CD4-positive, CD25-positive, alpha-beta regulatory T cell (primary cell): ENCODE measurements at regions not wholly inside any gene's neighbourhood (a gene's known extent, or its start where the extent isn't known, plus 50 kb on each side); places are given as distances from the start of the nearest gene placed in this dataset.

Experiments
- ATAC-seq, 2 donors: fragments of 150-1000 bp; cut with Tn5 transposase; one replicate each; pipeline ENCODE4 v1.10.0; 2021; ENCODE audit warnings: low read depth in 2 of 2, moderate number of reproducible peaks in 2 of 2, moderate library complexity in 1 of 2
- DNase-seq, 3 donors: peaks; one replicate each; pipeline versions ENCODE4 v3.0.0 to v3.0.0-alpha.2; 2012 to 2022; ENCODE audit warnings: mixed read lengths in 1 of 3
- H3K27ac ChIP-seq: one replicate; pipeline ENCODE4 v1.7.0; 2013; ENCODE audit warnings: mild to moderate bottlenecking, low read length; ENCODE audit not compliant: insufficient read depth, poor library complexity, severe bottlenecking
- H3K27me3 ChIP-seq: one replicate; pipeline ENCODE4 v1.7.0; 2013; ENCODE audit warnings: low read length; ENCODE audit not compliant: control insufficient read depth, insufficient read depth
- H3K36me3 ChIP-seq: one replicate; pipeline ENCODE4 v1.7.0; 2013; ENCODE audit warnings: mild to moderate bottlenecking, low read length, moderate library complexity; ENCODE audit not compliant: control insufficient read depth, insufficient read depth
- H3K4me1 ChIP-seq: 2 replicates; pipeline ENCODE4 v1.7.0; 2013; ENCODE audit warnings: mild to moderate bottlenecking, low read length; ENCODE audit not compliant: insufficient read depth, control insufficient read depth, poor library complexity, severe bottlenecking
- H3K4me3 ChIP-seq: one replicate; pipeline ENCODE4 v1.7.0; 2013; ENCODE audit warnings: low read depth, mild to moderate bottlenecking, low read length, moderate library complexity
- H3K9me3 ChIP-seq, 2 experiments: 1 replicate in 1 of 2; 2 replicates in 1 of 2; pipeline ENCODE4 v1.7.0; 2013; ENCODE audit warnings: low read length in 2 of 2, mild to moderate bottlenecking in 1 of 2, moderate library complexity in 1 of 2; ENCODE audit not compliant: control insufficient read depth in 2 of 2
- H3K27ac Mint-ChIP-seq, 3 donors: one replicate each; pipeline ENCODE4 v1.8.0; 2020 to 2022; ENCODE audit warnings: mild to moderate bottlenecking in 3 of 3, mixed read lengths in 3 of 3, moderate library complexity in 2 of 3
- H3K27me3 Mint-ChIP-seq: one replicate; pipeline ENCODE4 v1.8.0; 2022; ENCODE audit warnings: mild to moderate bottlenecking, mixed read lengths
- H3K36me3 Mint-ChIP-seq: one replicate; pipeline ENCODE4 v1.8.0; 2020; ENCODE audit warnings: mixed read lengths
- H3K4me1 Mint-ChIP-seq, 4 donors: one replicate each; pipeline ENCODE4 v1.8.0; 2020 to 2022; ENCODE audit warnings: mixed read lengths in 4 of 4, mild to moderate bottlenecking in 1 of 4
- H3K4me3 Mint-ChIP-seq, 4 donors: one replicate each; pipeline ENCODE4 v1.8.0; 2020 to 2022; ENCODE audit warnings: mild to moderate bottlenecking in 4 of 4, mixed read lengths in 4 of 4, moderate library complexity in 3 of 4
- H3K9me3 Mint-ChIP-seq, 7 donors: one replicate each; pipeline ENCODE4 v1.8.0; 2020 to 2022; ENCODE audit warnings: mixed read lengths in 7 of 7, mild to moderate bottlenecking in 3 of 7, moderate library complexity in 2 of 7

DNA sequence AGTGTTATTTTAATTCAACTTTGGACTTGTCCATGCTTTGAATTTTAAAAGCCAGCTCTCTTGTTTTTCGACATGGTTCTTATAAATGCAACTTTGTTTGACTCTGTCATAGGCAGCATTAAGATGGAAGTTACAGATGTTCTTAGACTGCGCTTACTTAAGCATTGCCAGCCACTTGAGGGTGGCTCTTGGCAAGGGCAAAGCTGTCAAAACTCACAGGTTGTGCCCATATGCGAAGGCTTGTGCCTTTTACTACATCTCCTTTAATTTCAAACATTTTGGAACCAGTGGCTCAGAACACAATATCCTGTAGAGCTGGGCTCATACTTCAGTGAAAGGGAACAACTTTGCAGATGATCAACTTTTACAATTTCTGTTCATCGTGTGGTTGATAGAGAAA lies 135.5 kb downstream of the TRAM1L1 start:
- no peak for ATAC-seq
- no peak overlapping the region for H3K27ac Mint-ChIP-seq
- peaks cover 0 to 7% (median 0%) of the 10 kb centered on the region in 7 donors for H3K9me3 Mint-ChIP-seq
- Histone ChIP-seq H3K27me3 (no peaks in the 10 kb centered on the region), H3K4me1 (no peaks in the 10 kb centered on the region), H3K36me3 (no peaks in the 10 kb centered on the region), H3K9me3 (no peaks in the 10 kb centered on the region), H3K4me3 (no peak overlapping the region), H3K27ac (no peak overlapping the region)
- no peak overlapping the region for H3K4me3 Mint-ChIP-seq
- H3K27me3 Mint-ChIP-seq = no peaks in the 10 kb centered on the region
- H3K36me3 Mint-ChIP-seq = no peaks in the 10 kb centered on the region
- no peak for DNase-seq
- no peaks in the 10 kb centered on the region for H3K4me1 Mint-ChIP-seq

DNA sequence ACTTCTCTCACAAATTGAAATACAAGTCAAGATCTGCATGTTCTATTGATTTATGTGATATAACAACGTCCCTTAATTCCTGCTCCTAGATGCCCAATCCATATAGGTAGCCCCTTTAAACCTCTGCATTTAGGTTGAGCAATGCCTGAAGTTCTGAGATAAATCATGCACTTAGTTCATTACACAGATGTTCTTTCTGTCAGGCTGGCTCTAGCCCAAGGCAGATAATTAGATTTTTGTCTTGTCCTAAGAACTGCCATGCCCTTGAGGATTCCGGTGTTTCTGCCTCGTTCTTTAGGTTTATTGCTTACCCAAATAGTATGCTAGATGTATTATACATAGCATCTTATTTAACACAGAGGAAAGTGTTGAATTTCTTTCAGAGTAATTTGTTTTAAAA lies 143.1 kb downstream of the TRAM1L1 start:
- no peak overlapping the region for H3K27ac Mint-ChIP-seq
- H3K27me3 ChIP-seq = no peaks in the 10 kb centered on the region
- ATAC-seq = no peak
- no peaks in the 10 kb centered on the region for H3K9me3 ChIP-seq
- DNase-seq = no peak
- H3K4me1 Mint-ChIP-seq = no peaks in the 10 kb centered on the region
- H3K36me3 Mint-ChIP-seq = no peaks in the 10 kb centered on the region
- no peaks in the 10 kb centered on the region for H3K27me3 Mint-ChIP-seq
- no peak overlapping the region for H3K4me3 ChIP-seq
- no peak overlapping the region for H3K4me3 Mint-ChIP-seq
- H3K27ac ChIP-seq = no peak overlapping the region
- peaks cover 0 to 6% (median 2%) of the 10 kb centered on the region in 7 donors for H3K9me3 Mint-ChIP-seq
- H3K36me3 ChIP-seq = no peaks in the 10 kb centered on the region
- H3K4me1 ChIP-seq = no peaks in the 10 kb centered on the region

DNA sequence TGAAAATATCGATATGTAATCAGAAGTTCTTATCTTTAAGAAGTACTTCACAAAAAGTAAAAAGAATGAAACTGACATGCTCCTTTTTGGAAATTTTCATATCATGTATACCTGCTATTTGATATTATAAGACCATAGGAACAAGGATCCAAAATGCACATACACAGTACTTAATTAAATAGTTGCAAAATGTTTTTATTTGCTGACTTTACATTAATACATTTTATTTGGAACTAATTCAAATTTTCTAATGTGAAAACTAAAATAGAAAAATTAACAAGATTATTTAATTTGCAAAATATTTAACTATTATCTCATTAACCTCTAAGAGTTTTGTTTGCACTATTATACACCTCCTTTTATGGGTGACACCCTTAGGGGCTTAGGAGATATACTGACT lies 155.0 kb downstream of the TRAM1L1 start:
- no peaks in the 10 kb centered on the region for H3K36me3 Mint-ChIP-seq
- no peaks in the 10 kb centered on the region for H3K4me1 Mint-ChIP-seq
- no peak for ATAC-seq
- Histone ChIP-seq H3K9me3 (no peaks in the 10 kb centered on the region), H3K4me1 (no peaks in the 10 kb centered on the region), H3K27me3 (no peaks in the 10 kb centered on the region), H3K36me3 (no peaks in the 10 kb centered on the region), H3K4me3 (no peak overlapping the region), H3K27ac (no peak overlapping the region)
- DNase-seq = no peak
- H3K9me3 Mint-ChIP-seq = peaks cover 0 to 10% (median 3%) of the 10 kb centered on the region in 7 donors
- no peaks in the 10 kb centered on the region for H3K27me3 Mint-ChIP-seq
- no peak overlapping the region for H3K4me3 Mint-ChIP-seq
- H3K27ac Mint-ChIP-seq = no peak overlapping the region

DNA sequence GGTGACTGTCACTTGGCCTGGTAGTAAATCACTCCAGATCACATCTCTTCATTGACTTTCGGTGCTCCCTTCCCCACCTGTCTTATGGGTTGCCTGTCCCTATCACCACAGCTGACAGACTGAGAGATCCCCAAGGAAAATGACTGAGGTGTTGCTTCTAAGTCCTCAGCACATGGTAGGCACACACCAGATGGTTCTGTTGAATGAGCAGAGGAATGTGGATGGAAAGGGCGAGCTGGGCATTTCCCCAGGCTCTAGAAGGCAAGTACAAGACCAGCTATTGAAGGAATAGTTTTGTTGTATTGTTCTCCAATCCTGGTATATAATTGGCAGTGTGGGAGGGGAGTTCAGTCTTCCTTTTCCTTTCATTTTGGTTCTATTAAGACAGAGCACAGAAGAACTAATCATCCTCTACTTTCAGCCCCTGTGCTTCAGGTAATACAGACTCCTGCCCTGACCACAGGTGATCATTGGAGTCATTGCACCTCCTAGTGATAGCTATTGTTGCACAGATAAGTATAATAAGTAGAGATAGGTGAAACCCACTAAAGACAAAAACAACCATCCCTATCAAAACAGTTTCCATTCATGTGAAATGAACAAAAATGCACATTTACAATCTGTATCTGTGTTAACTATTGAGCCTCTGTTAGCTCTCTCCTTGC lies 158.6 kb downstream of the TRAM1L1 start:
- no peak overlapping the region for H3K27ac Mint-ChIP-seq
- no peaks in the 10 kb centered on the region for H3K9me3 ChIP-seq
- ATAC-seq = no peak
- H3K27me3 Mint-ChIP-seq = no peaks in the 10 kb centered on the region
- peaks cover 0 to 11% (median 1%) of the 10 kb centered on the region in 7 donors for H3K9me3 Mint-ChIP-seq
- no peaks in the 10 kb centered on the region for H3K27me3 ChIP-seq
- no peaks in the 10 kb centered on the region for H3K36me3 Mint-ChIP-seq
- no peak overlapping the region for H3K4me3 ChIP-seq
- H3K4me1 ChIP-seq = no peaks in the 10 kb centered on the region
- H3K4me1 Mint-ChIP-seq = no peaks in the 10 kb centered on the region
- no peak overlapping the region for H3K4me3 Mint-ChIP-seq
- no peaks in the 10 kb centered on the region for H3K36me3 ChIP-seq
- no peak overlapping the region for H3K27ac ChIP-seq
- DNase-seq = no peak

- no peak overlapping the region for H3K27ac Mint-ChIP-seq
- no peaks in the 10 kb centered on the region for H3K36me3 Mint-ChIP-seq
- Histone ChIP-seq H3K9me3 (no peaks in the 10 kb centered on the region), H3K4me1 (no peaks in the 10 kb centered on the region), H3K36me3 (no peaks in the 10 kb centered on the region), H3K27ac (no peak overlapping the region), H3K27me3 (no peaks in the 10 kb centered on the region), H3K4me3 (no peak overlapping the region)
- ATAC-seq (no peak), DNase-seq (no peak)
- peaks cover 0 to 12% (median 4%) of the 10 kb centered on the region in 7 donors for H3K9me3 Mint-ChIP-seq
- no peak overlapping the region for H3K4me3 Mint-ChIP-seq
- H3K4me1 Mint-ChIP-seq = no peaks in the 10 kb centered on the region
- H3K27me3 Mint-ChIP-seq = no peaks in the 10 kb centered on the region
Measured at GRCh38 chr4:116925900-116926457, 159.4 kb downstream of the TRAM1L1 start.

DNA sequence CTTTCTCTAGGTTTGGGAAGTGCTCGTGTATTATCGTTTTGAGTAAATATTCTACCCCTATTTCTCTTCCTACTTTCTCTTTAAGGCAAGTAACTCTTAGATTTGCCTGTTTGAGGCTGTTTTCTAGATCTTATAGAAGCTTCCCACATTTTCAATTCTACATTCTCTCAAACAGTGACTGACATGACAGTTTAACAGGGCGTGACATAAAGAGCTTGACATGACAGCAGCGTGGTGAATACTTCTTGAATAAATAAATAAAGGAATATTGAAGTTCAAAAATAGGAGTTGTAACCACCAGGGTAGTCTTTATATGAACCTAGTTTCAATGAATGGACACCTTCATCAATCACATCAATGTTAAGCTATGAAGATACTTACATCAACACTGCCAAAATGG lies 162.0 kb downstream of the TRAM1L1 start:
- Mint-ChIP-seq H3K27me3 (no peaks in the 10 kb centered on the region), H3K9me3 (peaks cover 0 to 20% (median 5%) of the 10 kb centered on the region in 7 donors), H3K36me3 (no peaks in the 10 kb centered on the region), H3K4me3 (no peak overlapping the region), H3K4me1 (no peaks in the 10 kb centered on the region), H3K27ac (no peak overlapping the region)
- Histone ChIP-seq H3K36me3 (no peaks in the 10 kb centered on the region), H3K27me3 (no peaks in the 10 kb centered on the region), H3K4me3 (no peak overlapping the region), H3K27ac (no peak overlapping the region), H3K9me3 (peaks cover 0 to 6% of the 10 kb centered on the region in 2 experiments), H3K4me1 (no peaks in the 10 kb centered on the region)
- DNase-seq = no peak
- ATAC-seq = no peak

- H3K4me3 Mint-ChIP-seq = no peak overlapping the region
- H3K27me3 ChIP-seq = no peaks in the 10 kb centered on the region
- H3K27me3 Mint-ChIP-seq = no peaks in the 10 kb centered on the region
- ATAC-seq (no peak), DNase-seq (no peak)
- no peaks in the 10 kb centered on the region for H3K36me3 ChIP-seq
- H3K36me3 Mint-ChIP-seq = no peaks in the 10 kb centered on the region
- no peak overlapping the region for H3K27ac ChIP-seq
- no peak overlapping the region for H3K4me3 ChIP-seq
- no peak overlapping the region for H3K27ac Mint-ChIP-seq
- H3K4me1 Mint-ChIP-seq = no peaks in the 10 kb centered on the region
- no peaks in the 10 kb centered on the region for H3K4me1 ChIP-seq
- no peaks in the 10 kb centered on the region for H3K9me3 ChIP-seq
- peaks cover 0 to 7% (median 3%) of the 10 kb centered on the region in 7 donors for H3K9me3 Mint-ChIP-seq
Measured at GRCh38 chr4:116913451-116913850, 171.9 kb downstream of the TRAM1L1 start.

GRCh38 chr4:116906758-116907157 lies 178.6 kb downstream of the TRAM1L1 start:
- no peak overlapping the region for H3K27ac Mint-ChIP-seq

More at GRCh38 chr4:116906758-116907157, 178.6 kb downstream of the TRAM1L1 start:
- Histone ChIP-seq H3K27ac (no peak overlapping the region), H3K4me1 (no peaks in the 10 kb centered on the region), H3K27me3 (no peaks in the 10 kb centered on the region), H3K36me3 (no peaks in the 10 kb centered on the region), H3K9me3 (peaks cover 0 to 2% of the 10 kb centered on the region in 2 experiments), H3K4me3 (no peak overlapping the region)
- Mint-ChIP-seq H3K4me3 (no peak overlapping the region), H3K9me3 (peaks cover 0 to 16% (median 6%) of the 10 kb centered on the region in 7 donors), H3K36me3 (no peaks in the 10 kb centered on the region), H3K4me1 (no peaks in the 10 kb centered on the region), H3K27me3 (no peaks in the 10 kb centered on the region)
- ATAC-seq = no peak
- DNase-seq = no peak
